A549 (cell line): ENCODE measurements at regions not wholly inside any gene's neighbourhood (a gene's known extent, or its start where the extent isn't known, plus 50 kb on each side); places are given as distances from the start of the nearest gene placed in this dataset.

Experiments used
- NPAS2 ChIP-seq: fragments of 250-450 bp; sonication (Bioruptor Pico); IDR thresholded peaks from 2 replicates; pipeline ENCODE4 v1.8.0; 2022; ENCODE audit warnings: mild to moderate bottlenecking, moderate library complexity, borderline replicate concordance
- TF ChIP-seq, protein P1 (sequence below): fragments of >200 bp; sonication (Bioruptor Twin); formaldehyde crosslinking; IDR thresholded peaks from 3 replicates; pipeline ENCODE4 v1.5.1; 2016
- TF ChIP-seq, protein P2 (sequence below): fragments of 250-450 bp; sonication (Bioruptor Pico); IDR thresholded peaks from 2 replicates; pipeline ENCODE4 v1.5.0; 2021; ENCODE audit warnings: mild to moderate bottlenecking, moderate library complexity, borderline replicate concordance

GRCh38 chr1:95625224-95625623 is 391.2 kb downstream of the RWDD3 start:
- TF ChIP-seq, protein P1, sequence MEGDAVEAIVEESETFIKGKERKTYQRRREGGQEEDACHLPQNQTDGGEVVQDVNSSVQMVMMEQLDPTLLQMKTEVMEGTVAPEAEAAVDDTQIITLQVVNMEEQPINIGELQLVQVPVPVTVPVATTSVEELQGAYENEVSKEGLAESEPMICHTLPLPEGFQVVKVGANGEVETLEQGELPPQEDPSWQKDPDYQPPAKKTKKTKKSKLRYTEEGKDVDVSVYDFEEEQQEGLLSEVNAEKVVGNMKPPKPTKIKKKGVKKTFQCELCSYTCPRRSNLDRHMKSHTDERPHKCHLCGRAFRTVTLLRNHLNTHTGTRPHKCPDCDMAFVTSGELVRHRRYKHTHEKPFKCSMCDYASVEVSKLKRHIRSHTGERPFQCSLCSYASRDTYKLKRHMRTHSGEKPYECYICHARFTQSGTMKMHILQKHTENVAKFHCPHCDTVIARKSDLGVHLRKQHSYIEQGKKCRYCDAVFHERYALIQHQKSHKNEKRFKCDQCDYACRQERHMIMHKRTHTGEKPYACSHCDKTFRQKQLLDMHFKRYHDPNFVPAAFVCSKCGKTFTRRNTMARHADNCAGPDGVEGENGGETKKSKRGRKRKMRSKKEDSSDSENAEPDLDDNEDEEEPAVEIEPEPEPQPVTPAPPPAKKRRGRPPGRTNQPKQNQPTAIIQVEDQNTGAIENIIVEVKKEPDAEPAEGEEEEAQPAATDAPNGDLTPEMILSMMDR, result no peak
- no peak for TF ChIP-seq NPAS2
- TF ChIP-seq, protein P2, sequence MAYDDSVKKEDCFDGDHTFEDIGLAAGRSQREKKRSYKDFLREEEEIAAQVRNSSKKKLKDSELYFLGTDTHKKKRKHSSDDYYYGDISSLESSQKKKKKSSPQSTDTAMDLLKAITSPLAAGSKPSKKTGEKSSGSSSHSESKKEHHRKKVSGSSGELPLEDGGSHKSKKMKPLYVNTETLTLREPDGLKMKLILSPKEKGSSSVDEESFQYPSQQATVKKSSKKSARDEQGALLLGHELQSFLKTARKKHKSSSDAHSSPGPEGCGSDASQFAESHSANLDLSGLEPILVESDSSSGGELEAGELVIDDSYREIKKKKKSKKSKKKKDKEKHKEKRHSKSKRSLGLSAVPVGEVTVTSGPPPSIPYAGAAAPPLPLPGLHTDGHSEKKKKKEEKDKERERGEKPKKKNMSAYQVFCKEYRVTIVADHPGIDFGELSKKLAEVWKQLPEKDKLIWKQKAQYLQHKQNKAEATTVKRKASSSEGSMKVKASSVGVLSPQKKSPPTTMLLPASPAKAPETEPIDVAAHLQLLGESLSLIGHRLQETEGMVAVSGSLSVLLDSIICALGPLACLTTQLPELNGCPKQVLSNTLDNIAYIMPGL (CRISPR knock-in tag), result no peak
